ENCODE measurements at regions not wholly inside any gene's neighbourhood (a gene's known extent, or its start where the extent isn't known, plus 50 kb on each side); places are given as distances from the start of the nearest gene placed in this dataset.
A peak's percentile ranks its signal among the peaks of the same experiment; 100 is the strongest.

DNA sequence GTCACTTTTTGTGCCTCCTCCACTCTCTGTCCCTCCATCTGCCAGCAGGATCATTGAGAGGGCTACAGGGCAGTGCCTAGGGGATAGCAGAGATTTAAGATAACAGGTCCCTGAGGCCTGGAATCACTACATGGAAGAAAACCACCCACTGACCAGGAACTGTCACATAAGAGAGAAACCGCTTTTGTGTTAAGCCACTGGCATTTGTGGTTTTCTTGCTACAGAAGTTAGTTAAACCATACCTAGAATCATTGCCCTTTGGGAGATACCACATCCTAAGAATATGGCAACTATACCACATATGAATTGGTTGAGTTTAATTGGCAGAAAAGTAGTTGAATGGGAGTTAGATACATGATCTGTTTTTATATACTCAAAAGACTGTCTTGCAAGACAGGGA, 112.8 kb upstream of the LPP start:
- H3K27ac ChIP-seq: no peak overlapping the region
- DNase-seq: no peak
- intact Hi-C loops (cut with DNase I; ENCODE audit: low total_unique reads): no loop called here
- H3K36me3 ChIP-seq (ENCODE audit: low read depth, missing control alignments): no peaks in the 10 kb centered on the region
- no peaks in the 10 kb centered on the region for H3K9me3 ChIP-seq
- no peak overlapping the region for H3K4me3 ChIP-seq
- H3K27me3 ChIP-seq: no peaks in the 10 kb centered on the region
- TF ChIP-seq POLR2A (IDR thresholded peaks at IDR 0.05): no peak
- TF ChIP-seq, protein P1, sequence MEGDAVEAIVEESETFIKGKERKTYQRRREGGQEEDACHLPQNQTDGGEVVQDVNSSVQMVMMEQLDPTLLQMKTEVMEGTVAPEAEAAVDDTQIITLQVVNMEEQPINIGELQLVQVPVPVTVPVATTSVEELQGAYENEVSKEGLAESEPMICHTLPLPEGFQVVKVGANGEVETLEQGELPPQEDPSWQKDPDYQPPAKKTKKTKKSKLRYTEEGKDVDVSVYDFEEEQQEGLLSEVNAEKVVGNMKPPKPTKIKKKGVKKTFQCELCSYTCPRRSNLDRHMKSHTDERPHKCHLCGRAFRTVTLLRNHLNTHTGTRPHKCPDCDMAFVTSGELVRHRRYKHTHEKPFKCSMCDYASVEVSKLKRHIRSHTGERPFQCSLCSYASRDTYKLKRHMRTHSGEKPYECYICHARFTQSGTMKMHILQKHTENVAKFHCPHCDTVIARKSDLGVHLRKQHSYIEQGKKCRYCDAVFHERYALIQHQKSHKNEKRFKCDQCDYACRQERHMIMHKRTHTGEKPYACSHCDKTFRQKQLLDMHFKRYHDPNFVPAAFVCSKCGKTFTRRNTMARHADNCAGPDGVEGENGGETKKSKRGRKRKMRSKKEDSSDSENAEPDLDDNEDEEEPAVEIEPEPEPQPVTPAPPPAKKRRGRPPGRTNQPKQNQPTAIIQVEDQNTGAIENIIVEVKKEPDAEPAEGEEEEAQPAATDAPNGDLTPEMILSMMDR (IDR thresholded peaks at IDR 0.05): no peak
- peaks cover 7% of the 10 kb centered on the region for H3K4me1 ChIP-seq
- WGBS, 2 donors: 83 to 100% methylated on average over 1 of the region's 1 CpG

DNA sequence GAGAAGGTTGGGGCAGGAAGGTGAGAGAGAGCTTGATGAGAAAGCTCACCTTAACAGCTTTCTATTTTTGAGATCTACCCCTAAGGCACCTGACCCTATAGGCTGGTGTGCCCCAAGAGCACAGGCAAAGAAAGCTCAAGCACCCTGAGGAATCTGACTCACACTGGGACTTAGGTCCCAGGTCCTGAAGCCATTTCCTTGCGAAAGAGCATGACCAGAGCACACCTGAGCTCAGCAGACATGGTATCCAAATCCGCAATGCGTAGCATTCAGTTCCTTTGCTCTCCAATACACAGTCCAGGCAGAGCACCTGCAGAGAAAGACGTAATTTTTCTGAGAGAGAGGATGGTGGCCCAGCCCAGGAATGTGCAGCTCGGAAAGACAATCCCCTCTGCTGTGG, 112.1 kb upstream of the LPP start:
- intact Hi-C loops (cut with DNase I; ENCODE audit: low total_unique reads): no loop called here
- TF ChIP-seq, protein P1 (IDR thresholded peaks at IDR 0.05): no peak
- TF ChIP-seq POLR2A (IDR thresholded peaks at IDR 0.05): no peak
- no peaks in the 10 kb centered on the region for H3K36me3 ChIP-seq (ENCODE audit: low read depth, missing control alignments)
- DNase-seq: no peak
- no peaks in the 10 kb centered on the region for H3K9me3 ChIP-seq
- WGBS, 2 donors: 99 to 100% methylated on average over 5 of the region's 5 CpGs
- H3K27ac ChIP-seq: peak overlapping the region in 1 of 2 donors; percentile 42
- no peaks in the 10 kb centered on the region for H3K27me3 ChIP-seq
- H3K4me3 ChIP-seq: no peak overlapping the region
- H3K4me1 ChIP-seq: peaks cover 4% of the 10 kb centered on the region

DNA sequence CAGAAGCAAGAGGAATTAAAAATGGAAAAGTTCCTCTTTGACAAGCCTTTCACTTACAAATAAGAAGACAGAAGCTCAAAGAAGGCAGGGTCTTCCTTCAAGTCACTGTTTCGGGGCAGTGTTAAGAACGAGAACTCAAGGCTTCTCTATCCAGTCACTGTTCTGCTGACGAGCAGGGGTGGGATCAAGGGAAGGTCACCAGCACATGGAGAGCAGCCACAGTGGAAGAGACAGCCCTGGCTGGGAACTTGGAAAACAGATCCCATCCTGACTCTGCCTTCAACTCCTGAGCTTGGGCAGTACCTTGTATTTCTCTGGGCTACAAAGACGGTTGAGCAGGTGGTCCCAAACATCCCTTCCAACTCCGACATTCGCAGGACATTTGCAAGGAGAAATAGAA, 111.5 kb upstream of the LPP start:
- Histone ChIP-seq H3K4me3 (no peak overlapping the region), H3K27ac (peak overlapping the region in 1 of 2 donors; percentile 42), H3K27me3 (no peaks in the 10 kb centered on the region), H3K9me3 (no peaks in the 10 kb centered on the region), H3K4me1 (no peaks in the 10 kb centered on the region), H3K36me3 (ENCODE audit: low read depth, missing control alignments) (no peaks in the 10 kb centered on the region)
- WGBS, 2 donors: 56 to 57% methylated on average over 6 of the region's 6 CpGs
- TF ChIP-seq, protein P1 (IDR thresholded peaks at IDR 0.05): no peak
- no peak for TF ChIP-seq POLR2A (IDR thresholded peaks at IDR 0.05)
- intact Hi-C loops (cut with DNase I; ENCODE audit: low total_unique reads): no loop called here
- DNase-seq: peak; percentile 54

DNA sequence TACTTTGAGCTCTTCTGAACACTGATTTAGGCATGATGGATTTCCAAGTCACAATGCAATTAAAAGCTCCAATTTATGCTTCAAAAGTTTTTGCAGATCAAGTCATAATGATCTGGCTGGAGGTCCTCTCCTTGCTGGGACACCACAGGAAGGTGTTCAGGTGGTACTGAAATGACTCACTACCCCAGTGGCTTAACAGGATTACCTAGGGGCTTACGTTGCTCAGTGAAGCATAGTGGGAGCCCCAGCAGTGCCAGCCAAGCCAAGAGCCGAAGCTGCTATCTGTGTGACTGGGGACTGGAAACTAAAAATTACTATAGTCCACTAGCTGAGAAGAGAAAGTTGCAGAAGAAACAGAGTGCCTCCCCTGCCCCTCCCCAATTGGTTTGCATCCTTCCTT, 110.1 kb upstream of the LPP start:
- Histone ChIP-seq H3K4me1 (no peaks in the 10 kb centered on the region), H3K36me3 (ENCODE audit: low read depth, missing control alignments) (no peaks in the 10 kb centered on the region), H3K9me3 (no peaks in the 10 kb centered on the region), H3K27me3 (no peaks in the 10 kb centered on the region), H3K27ac (no peak overlapping the region), H3K4me3 (no peak overlapping the region)
- WGBS, 2 donors: 87 to 88% methylated on average over 2 of the region's 2 CpGs
- TF ChIP-seq, protein P1 (IDR thresholded peaks at IDR 0.05): no peak
- no peak for TF ChIP-seq POLR2A (IDR thresholded peaks at IDR 0.05)
- DNase-seq: no peak
- intact Hi-C loops (cut with DNase I; ENCODE audit: low total_unique reads): no loop called here

DNA sequence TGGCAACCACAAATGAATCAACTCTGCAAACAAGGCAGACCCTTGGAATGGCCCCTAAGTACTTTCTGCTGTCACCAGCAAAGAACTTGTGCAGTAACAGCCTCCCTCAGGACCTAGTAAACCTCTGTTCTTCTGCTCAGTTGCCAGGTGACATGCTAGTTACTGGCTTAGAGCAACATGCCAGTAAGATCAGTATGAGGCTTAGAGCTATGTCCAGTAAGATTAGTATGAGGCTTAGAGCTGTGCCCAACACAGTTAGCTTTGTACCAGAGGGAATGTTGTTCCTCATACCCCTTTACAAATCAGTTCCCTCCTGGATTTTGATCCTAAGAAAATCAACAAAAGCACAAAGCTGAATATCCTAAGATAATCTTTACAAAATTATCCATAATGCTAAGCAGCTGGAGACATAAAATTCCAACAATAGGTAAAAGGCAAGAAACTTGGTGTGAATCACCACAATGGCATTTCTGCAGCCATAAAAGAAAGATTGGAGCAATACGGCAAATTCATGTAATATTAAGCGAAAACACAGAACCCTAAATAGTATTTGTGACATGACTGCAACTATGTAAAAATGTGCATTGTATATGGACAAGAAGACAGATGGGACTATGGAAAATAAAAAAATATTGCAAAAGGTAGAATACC, 107.3 kb upstream of the LPP start:
- no peak for TF ChIP-seq POLR2A (IDR thresholded peaks at IDR 0.05)
- TF ChIP-seq, protein P1 (IDR thresholded peaks at IDR 0.05): no peak
- Histone ChIP-seq H3K27me3 (no peaks in the 10 kb centered on the region), H3K4me1 (peaks cover 8% of the 10 kb centered on the region), H3K4me3 (no peak overlapping the region), H3K27ac (no peak overlapping the region), H3K36me3 (ENCODE audit: low read depth, missing control alignments) (no peaks in the 10 kb centered on the region), H3K9me3 (no peaks in the 10 kb centered on the region)
- intact Hi-C loops (cut with DNase I; ENCODE audit: low total_unique reads): no loop called here
- WGBS, 2 donors: 97 to 98% methylated on average over 2 of the region's 2 CpGs
- DNase-seq: no peak
